Activated CD4-positive, alpha-beta T cell treated with anti-CD3 and anti-CD28 coated beads, Interleukin-2, amount 50 U/mL, for 4 hours (primary cell): ENCODE measurements at regions not wholly inside any gene's neighbourhood (a gene's known extent, or its start where the extent isn't known, plus 50 kb on each side); places are given as distances from the start of the nearest gene placed in this dataset.

Source experiments
- DNase-seq, 2 experiments: peaks; one replicate each; pipeline ENCODE4 v3.0.0-alpha.2; 2020

DNA sequence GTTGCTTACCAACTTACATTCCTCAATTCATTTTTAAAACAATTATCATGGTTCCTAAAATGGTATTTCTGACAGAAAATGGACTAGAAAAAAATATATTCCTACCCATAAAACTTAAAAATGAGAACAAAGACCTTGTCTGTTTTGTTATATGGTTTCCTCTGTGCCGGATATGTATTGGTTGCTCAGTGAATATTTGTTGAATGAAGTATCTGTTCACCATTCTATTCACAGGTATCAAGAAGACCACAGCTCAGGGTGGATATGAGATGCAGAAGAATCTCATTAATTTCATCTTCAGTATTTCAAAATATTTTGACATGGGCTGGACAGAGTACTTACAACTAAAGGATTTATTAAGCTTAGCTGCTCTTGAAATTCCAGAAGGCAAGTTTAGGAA lies 58.1 kb downstream of the TUSC7 start:
- DNase-seq = no peak

DNA sequence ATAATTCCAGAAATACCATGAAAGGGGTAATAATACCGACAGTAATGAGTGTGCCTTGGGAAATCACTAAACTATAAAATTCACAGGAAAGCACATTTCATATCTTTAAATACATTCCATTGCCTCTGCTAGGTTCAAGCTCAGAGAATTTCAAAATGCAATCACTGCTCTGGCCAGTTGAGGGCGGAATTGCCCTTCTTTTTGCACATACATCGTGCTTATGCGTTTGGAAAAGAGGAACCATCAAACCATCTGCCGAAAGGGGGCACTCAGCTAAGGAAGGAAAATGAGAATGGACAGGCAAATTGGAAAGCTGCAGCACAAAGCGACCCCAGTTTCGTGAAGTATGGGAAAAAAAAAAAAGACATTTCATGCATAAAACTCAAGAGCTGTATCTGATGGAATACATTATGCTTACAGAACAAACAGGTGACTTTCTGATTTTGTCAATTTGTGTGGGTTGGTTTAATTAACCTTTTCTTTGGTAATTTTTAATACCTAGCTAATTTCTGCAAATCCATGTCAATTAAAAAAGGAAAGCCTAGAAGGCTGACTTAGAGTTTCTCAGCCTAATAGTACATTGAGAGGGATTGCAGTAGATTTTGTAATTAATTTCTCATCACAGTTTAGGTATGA lies 61.4 kb downstream of the TUSC7 start:
- DNase-seq = no peak

DNA sequence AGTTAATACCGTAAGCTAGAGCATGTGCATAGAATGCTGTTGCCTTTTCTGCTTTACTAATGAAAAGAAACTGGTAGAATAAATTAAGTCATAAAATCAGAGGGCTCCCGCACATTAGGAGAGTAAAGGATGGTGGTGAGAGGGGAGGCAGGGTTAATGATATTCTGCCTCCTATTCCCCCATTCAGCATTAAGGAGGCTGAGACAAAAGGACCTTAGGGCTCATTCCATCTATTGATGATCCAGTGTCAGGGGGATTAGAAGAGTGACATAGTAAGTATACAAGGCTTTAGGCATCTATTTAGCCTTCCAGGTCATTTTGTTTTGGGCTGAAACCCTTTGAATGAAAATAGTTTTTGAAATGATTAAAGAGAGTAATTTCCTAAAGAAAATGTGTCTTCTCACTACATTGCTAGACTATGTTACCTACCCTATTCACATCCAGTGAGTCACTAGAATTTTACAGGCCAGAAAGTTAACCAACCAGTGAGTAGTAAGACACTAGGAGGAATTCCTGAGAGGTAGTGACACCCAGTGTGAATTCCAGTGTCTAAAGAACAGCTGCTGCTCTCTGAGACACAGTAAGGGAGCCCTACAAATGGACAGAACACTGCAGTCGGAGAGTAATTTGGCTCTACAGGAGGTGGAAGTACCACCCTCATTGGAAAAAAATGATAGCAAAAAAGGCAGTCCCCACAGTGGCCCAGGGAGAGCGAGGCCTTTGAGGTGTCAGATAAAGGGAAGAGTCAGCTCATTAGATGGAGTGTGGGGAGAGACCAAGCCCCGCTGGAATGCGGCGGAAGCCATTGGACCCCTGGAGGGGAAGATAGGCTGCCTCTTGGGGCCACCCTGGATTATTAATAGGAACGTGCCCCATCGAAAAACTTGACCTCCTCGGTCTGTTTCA lies 67.6 kb downstream of the TUSC7 start:
- no peak for DNase-seq

DNA sequence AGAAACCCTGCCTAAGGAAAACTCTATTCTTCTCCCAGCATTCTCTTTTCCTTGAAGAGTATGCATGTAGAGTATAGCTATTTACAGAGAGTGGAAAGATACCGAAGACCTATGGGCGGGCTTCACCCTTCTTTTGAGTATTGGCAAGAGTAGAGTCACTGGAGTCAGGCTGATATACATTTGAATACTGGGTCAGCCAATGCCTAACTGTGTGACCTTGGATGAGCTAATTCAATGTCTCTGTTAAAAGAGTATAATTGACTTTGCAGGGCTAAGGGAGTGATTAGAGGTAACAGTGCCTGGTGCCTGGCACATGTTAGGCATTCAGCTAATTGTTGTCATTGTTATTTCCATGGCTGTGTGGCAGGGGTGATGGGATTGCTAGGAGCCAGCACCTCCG lies 75.6 kb downstream of the TUSC7 start:
- DNase-seq = no peak

DNA sequence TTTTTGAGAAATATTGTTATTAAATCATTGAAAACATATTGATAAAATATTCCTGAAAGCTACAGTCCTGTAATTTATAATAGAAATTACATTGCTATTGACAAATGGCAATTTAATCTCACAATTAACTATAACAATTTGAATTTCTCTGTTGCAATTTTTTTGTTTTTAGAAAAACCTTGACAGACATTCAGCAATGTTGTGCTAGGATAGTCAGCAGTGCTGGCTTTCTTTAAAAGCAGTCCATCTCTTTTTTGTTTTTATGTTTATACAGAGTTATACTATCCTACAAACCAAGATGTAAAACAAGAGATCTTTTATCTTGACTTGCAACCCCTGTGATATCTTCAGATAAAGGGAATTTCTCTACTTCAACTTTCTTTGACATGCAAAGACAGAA lies 93.1 kb downstream of the TUSC7 start:
- no peak for DNase-seq

DNA sequence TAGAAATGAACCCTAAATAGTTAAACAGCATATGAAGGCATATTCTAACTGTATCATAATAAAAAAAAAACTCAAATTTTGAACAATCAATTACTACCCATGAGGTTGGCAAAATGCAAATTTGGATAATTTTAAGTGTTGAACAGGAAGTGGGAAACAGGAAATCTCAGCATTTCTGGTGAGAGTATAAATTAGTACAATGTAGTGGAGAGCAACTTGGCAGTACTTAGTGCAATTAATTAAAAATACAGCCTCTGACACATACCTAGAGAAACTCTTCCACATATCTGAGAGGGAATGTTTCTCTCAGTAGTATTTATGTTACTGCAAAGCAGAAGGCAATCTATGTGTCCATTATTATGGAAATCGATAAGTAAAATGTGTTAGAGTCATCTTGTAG lies 96.8 kb downstream of the TUSC7 start:
- DNase-seq = no peak

DNA sequence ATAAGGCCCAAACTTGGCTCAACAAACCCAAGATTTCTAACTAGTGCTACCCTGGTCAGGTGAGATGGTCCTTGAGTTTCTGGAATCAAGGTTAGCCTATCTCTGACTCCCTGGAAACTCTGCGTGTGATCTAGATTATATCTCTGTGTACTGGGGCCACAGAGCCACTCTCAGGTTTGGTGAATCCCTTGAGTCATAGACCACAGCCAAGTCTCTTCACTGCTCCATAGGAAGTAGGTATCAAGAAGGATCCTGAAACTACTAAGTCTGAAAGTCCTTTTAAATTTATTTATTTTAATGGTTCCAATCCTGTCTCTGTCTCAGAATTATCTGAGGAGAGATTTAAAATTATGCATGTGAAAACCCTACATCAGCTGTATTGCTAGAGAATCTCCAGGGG lies 99.1 kb downstream of the TUSC7 start:
- no peak for DNase-seq

DNA sequence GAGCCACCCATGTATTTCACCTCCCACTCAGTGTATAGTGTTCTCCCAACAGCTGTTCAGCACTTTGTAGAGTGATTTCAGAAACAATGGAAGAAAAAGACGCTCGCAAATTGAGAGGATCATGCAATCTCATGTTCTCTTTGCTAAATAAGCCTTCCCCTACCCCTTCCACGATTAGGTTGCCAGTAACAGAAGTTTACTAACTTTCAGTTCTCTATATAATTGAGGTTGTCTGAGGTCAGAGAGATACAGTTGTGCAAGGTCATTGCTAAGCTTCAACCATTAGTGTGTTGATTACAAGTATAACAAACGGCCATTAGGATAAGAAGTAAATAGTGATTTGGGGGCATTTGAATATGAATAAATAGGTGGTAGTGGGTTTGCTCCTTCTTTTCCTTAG lies 99.6 kb downstream of the TUSC7 start:
- no peak for DNase-seq

DNA sequence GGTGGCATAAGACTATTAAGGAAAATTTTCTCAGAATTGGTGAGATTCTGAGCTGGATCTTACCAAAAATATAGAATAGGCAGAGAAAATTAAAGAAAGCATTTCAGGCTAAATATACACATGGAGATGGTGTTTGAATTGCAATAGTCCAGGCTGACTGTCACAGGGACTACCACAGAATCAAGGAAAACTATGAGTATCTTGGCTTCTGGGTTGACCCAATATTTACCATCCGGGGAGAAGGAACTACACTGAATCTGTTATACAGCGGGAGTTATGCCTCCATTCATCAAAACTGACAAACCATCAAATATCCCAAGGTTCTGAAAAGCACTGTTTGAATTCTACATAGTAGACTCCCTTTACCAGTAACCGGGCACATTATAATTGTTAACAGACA lies 102.2 kb downstream of the TUSC7 start:
- no peak for DNase-seq

DNA sequence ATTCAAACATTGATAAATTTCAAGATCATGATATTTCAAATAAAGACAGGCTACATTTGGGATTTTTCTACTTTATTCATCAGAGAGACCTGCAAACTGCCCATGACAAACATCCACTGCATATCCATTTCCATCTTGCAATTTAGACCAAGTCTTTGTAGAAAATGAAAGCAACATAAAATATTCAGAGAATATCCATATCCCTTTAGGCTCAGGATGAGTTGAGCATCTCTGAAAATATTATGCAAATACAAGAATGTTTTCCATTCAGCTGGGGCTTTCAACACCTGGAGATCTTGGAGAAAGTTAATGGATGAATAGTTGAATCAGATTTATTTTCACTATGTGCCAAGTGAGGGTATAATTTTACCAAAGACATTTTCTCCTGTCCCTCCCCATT lies 103.4 kb downstream of the TUSC7 start:
- DNase-seq = no peak

DNA sequence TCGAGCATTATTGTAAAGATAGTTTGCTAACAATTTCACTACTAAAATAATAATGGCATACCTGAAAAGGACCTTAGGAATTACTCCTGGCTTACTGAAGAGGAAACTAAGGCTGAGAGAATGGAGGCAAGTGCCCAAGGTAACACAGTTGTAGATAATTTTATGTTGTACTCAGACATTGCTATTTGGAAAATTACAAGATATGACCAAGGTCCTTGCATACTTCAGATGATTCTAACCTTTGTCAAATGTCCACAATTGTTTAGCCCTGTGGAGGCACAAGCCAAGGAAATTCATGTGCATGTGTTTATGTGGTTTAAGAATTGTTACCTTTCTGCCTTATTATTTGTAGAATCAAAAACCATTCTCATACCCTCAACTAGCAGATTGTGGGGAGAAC lies 105.7 kb downstream of the TUSC7 start:
- DNase-seq = no peak

DNA sequence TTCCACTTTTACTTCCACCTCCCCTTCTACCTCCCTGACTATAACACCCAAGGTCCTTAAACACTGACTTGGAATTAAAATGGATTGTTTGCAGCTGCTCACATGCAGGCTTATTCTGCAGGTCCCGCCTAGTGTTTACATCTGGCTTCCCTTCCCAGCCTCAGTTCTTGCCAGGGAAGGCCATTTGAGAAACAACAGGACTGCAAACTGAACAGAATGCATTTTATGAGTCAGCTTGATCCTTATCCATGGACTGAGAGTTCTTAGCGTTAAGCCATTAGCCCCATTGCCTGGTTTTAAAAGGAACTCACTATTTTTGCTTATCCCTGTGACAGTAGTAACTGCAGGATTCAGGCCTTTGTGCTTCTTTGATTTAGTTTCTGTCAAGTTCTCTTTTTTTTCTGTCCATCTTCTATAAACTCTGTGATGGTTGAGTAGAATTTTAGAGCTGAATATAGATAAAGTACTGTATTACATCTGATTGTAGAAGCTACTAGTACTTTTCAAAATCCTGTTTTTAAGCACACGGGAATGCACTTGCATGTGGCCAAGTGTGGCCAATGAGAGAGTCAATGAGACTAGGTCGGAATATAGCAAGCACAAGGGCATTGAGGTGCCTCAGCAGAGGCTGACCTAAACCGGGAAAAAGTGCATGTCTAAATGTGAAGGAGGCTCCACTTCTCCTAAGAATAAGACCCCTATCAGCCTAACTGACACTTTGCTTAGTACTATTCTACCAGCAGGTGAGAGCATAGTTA lies 106.4 kb downstream of the TUSC7 start:
- DNase-seq = no peak

DNA sequence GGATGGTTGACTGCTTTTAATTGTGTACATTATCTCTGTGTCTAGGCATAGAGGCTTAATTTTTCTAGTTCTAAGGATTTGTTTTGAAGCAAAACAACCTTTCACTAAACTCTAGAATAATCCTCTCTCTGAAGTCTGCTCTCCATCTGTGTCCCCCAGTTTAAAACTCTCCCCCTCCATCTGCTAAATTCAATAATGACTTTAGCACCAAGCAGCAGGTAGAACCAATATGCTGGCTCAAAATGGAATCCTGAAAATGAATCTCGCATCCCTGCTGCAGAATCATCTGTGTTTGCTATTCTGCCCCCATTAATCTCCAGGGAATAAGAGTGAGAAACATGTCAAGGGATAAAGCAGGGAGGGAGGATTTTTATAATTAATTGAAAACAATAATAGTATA lies 111.8 kb downstream of the TUSC7 start:
- no peak for DNase-seq

DNA sequence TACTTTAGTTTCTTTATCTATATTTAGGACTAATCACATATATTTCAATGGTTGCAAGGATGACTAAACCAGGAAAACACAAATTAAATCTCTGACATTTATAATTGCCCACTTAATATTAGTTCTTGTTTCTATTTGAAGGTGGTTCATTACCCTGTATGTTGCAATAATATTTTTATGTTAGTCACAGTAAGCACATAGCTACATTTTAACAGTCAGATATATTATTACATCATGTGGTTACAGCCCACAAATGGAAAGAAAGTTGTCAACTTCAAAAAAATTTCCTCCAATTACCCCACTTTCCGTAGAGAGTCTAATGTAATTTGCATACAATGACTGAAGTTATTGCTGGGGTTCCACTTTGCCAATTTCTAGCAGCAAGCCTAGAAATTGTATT lies 114.6 kb downstream of the TUSC7 start:
- DNase-seq = no peak

DNA sequence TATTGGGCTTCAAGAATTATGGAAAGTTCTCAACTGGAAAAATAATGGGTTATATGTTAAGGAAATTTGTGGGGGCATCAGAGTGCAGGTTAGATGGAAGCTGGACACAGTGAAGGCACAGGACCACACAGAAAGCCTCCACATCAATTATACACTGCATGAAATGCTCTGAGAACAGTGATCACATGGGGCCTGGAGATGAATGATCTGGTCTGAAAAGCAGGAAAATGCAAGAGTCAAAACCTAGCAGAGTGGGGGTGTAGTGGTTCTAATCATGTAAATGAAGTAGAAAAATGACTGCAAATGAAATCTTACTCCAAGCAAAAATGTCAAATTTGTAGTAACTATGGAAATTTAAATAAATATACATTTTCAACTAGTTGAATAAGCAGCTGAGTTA lies 123.6 kb downstream of the TUSC7 start:
- DNase-seq = no peak

DNA sequence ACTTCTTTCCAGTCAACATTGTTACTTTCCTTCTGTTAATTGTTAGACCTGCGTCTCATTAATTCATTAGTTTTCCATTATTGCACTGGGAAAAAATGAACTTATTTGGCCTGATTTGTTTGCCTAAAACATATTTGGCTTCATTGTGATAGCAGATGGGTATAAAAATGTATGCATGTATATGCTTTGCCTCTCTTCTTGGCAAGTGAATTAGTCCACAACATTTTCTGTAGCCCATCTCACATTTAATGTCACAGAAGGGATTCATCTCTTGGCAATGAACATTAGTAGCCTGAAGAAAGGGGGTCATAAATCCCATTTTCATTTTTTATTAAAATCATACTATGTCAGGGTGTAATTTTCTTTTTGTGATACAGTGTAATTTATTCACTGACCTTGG lies 125.2 kb downstream of the TUSC7 start:
- no peak for DNase-seq

DNA sequence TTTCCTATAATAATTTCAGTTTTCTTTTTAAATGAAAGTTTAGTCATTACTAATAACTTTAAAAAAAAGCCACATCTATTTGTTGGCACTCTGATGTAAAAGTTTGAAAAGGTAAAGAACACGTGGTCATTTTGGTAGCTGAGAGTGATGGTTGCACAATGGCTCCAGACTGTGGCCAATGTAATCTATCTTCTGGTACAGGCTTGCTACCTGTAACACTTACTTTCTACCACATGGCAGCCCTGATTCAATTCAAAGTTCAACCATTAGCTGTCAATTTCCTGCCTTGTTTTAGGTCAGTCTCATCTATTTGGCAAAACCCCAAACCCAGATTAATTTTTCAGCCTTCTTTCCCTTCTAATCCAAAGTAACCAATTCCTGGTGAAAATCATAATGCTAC lies 126.1 kb downstream of the TUSC7 start:
- no peak for DNase-seq

DNA sequence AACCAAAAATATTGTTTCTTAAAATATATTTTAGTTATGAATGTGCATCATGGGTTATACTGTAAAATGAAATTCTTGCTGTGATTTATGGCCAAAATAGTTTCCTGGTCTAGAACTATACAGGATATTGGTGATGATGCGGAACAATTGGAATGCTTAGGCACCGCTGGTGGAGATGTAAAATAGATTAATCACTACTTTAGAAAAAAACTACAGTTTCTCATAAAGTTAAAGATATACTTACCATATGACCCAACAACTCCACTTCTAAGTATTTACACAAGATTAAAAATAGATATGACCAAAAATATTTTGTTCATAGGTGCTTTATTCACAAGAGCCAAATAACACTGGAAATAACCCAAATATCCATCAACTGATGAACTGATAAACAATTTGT lies 126.7 kb downstream of the TUSC7 start:
- no peak for DNase-seq

DNA sequence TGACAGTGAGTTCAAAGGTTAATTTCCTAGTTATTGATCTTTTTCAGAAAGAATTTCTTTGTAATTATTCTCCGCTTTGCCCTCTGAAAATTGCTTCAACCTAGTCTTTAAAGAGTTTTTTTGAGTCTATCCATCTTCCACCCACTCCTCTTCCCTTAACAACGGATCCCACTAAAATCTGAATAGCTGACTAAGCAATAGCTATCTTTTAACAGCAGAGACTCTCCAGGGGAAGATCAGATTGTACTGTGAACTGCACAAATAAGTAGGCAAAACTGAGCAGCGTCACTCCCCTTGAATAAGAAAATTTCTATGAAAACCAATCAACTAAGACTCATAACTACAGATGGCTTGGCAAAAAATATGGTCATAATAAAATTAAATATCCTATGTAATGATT lies 127.9 kb downstream of the TUSC7 start:
- no peak for DNase-seq

DNA sequence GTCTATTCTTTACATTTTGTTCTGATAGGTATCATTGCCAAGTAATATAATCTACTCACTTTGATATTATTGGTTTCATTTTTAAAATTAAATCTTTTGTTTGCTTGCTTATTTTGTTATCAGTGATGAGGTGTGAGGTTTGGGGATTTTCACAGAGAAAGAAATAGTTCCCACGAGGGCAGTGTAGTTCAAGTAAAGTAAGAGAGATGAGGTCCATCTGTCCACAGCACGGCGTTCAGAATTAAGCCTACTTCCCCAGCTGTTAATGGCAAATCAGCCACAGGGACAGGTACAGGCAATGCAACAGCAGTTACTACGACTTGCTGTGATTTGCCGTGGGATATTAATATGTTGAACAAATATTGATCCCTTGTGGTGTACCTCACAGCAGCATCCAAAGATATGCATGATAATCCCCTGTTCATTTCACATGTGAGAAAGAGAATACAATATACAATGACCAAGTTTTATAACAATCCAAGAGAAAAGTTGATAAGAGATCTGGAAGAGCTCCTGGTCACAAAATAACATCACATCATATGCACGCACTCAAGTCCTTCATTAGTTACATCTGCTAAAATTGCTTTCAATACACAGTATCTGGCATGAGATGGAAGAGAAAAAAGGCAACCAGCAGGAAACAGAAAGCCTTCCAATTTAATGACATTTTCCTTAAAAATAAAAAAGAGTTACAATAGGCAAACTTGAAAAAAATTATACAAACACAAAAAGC lies 131.6 kb downstream of the TUSC7 start:
- DNase-seq = no peak

DNA sequence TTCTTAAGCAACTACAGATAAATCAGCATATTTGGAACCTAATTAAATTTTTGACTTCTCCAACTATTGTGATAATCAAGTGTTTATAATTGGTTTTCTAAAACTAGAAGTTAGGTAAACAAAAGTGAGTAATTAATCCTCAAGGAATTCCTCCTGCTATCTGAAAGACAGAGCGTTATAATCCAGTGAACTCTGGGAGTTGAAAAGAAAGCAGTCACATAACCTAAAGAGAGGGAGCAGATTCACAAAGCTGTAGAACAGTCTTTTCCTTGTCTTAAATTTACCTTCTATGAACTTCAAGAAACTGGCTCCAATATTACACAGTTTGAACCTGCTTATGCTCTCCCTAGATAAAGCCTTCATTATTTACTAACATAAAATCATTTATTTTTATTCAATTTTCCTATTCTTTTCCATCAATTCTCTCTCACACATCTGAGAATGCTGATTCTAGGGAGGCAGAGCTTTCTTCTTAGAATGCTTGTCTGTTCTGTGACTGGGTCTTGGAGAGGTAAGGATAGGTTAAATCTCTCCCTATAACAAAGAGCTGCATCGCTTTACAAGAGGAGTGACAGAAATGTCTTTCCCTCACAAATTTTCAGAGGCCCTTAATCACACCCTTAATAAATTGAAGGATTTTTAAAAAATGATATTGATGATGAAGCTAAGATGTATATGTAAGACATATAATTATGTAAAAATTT lies 132.8 kb downstream of the TUSC7 start:
- no peak for DNase-seq

DNA sequence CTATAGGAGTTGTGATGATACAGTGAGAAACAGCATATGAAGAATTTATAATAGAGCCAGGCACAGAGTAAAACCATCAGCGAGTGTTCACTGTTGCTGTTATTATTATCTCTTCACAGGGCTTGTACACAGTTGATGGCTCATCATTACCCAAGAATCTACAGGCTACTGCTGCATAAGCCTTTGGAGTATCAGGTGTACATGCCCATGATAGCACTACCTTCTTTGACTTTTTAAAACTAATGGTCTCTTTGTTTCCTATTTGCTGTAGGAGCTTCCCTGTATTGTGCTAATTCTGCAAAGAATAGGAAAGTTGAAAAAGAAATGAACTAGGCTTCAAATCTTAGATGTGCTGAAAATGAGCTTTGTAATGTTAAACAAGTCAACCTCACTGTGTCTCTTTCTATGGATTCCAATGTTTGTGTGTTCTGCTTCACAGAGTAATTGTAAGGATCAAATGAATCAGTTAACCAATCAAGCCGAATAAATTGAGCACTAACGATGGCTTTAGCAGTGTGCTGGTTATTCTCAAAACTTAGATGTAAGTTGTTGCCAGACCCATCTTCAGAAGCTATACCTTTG lies 138.8 kb downstream of the TUSC7 start:
- DNase-seq = no peak
